ENCODE measurements at regions not wholly inside any gene's neighbourhood (a gene's known extent, or its start where the extent isn't known, plus 50 kb on each side); places are given as distances from the start of the nearest gene placed in this dataset.
"Not testable (repeated sequence)": the region's sequence is repeated elsewhere in the genome, so short reads cannot be mapped to it uniquely, and the experiment has no call there.

DNA sequence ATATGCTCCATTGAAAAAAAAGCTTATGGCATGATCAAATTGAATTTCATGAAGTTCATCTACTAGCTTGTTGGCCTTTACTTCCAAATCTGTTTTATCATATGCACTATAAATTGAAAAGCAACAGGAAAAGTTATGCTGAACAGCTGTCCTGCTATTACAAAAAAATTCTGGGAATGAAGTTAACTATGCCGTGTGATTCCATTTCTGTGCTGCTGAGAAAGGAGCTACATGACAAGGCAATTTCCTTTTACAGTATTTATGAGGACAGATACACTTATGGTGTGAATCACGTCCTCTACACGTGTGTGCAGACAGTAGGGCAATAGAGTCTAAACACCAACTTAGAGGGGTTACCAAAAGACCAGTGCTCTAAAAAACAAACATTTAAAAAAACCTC lies 426.5 kb upstream of the AKR1E2 start:
- Histone ChIP-seq H3K36me3 (no peaks in the 10 kb centered on the region), H3K4me1 (replicated peaks) (no peaks in the 10 kb centered on the region), H3K9me3 (replicated peaks) (no peaks in the 10 kb centered on the region), H3K27ac (no peak overlapping the region), H3K27me3 (replicated peaks) (no peaks in the 10 kb centered on the region), H3K4me3 (no peak overlapping the region)
- DNase-seq (ENCODE audit: low read depth in 1 of 2, low spot score in 2 of 2) = no peak

- H3K27me3 ChIP-seq (replicated peaks) = no peaks in the 10 kb centered on the region
- no peaks in the 10 kb centered on the region for H3K9me3 ChIP-seq (replicated peaks)
- no peaks in the 10 kb centered on the region for H3K4me1 ChIP-seq (replicated peaks)
- DNase-seq (ENCODE audit: low read depth in 1 of 2, low spot score in 2 of 2) = no peak
- H3K4me3 ChIP-seq = no peak overlapping the region
- H3K27ac ChIP-seq = no peak overlapping the region
- H3K36me3 ChIP-seq = no peaks in the 10 kb centered on the region
These were observed 427.4 kb upstream of the AKR1E2 start for GRCh38 chr10:4398602-4399001.

DNA sequence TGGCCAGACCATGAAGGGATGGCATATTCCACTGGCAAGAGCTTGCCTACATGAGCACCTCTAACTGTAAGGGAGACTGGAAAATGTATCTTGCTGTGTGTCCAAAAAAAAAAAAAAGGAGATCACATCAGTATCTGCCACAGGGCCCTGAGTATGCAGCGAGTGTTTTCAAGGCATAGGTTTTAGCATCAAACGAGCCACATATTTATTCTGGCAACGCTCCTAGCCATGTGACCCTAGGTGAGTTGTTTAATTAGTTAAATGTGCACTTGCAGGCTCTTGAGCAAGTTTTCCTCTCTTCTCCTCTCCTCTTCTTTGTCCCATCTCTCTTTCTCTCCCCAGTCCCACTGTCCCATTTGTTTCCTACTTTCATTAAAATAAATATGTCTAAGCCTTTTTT lies 428.7 kb upstream of the AKR1E2 start:
- H3K27ac ChIP-seq = no peak overlapping the region
- no peaks in the 10 kb centered on the region for H3K36me3 ChIP-seq
- H3K4me3 ChIP-seq = no peak overlapping the region
- H3K27me3 ChIP-seq (replicated peaks) = no peaks in the 10 kb centered on the region
- H3K9me3 ChIP-seq (replicated peaks) = no peaks in the 10 kb centered on the region
- DNase-seq (ENCODE audit: low read depth in 1 of 2, low spot score in 2 of 2) = no peak
- no peaks in the 10 kb centered on the region for H3K4me1 ChIP-seq (replicated peaks)

DNA sequence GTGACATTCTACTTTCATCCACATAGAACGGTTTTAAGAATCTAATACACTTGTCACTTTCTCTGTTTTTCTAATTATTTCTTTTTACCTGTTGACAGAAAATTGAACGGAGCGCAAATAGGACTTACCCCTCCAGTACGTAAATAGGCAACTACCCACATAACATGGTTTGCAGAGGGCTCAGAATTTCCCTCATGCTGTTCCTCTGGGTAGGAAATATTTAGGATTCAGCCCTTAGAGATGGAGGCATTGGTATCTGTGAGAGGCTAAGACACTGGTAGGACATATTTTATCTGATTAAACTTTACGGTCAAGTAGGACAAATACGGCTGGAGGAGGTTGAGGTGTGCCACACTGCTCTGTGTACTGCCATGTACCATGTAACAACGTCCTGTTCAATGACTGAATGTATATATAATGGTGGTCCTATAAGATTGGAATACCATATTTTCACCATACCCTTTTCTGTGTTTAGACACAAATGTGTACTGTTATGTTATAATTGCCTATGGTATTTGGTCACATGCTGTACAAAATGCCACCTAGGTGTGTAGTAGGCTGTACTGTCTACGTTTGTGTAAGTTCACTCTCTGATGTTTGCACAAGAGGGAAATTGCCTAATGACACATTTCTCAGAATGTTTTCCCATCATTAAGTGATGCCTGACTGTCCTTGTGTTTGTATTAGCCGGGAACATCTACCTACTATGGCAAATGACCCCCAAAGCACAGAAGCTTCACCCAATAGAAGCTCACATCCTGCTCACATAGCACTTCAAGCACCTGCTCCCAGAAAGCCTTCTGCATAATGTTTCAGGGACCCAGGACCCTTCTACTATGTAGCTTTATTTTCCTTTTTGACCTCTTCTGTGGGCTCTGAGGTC lies 429.4 kb upstream of the AKR1E2 start:
- H3K9me3 ChIP-seq (replicated peaks) = no peaks in the 10 kb centered on the region
- no peak for DNase-seq (ENCODE audit: low read depth in 1 of 2, low spot score in 2 of 2)
- no peaks in the 10 kb centered on the region for H3K36me3 ChIP-seq
- no peak overlapping the region for H3K4me3 ChIP-seq
- no peaks in the 10 kb centered on the region for H3K4me1 ChIP-seq (replicated peaks)
- no peaks in the 10 kb centered on the region for H3K27me3 ChIP-seq (replicated peaks)
- no peak overlapping the region for H3K27ac ChIP-seq

DNA sequence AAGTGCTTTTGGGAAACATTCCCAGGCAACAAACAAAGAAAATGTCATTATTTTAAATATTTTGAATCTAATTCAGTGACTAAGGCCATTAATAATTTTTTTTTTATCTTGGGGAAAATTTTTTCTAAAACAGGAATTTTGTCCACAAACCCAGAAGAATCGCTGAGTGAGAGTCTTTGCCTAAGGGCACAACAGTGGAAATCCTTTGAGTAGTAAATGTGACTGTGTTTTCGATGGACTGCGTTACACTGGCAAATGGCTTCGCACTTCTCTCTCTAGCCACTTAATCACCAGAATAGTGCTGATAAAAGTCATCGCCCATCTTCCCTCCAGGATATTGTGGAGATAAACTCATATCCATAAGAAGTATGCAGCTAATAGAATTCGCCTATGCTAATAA lies 430.3 kb upstream of the AKR1E2 start:
- DNase-seq (ENCODE audit: low read depth in 1 of 2, low spot score in 2 of 2) = no peak
- H3K4me3 ChIP-seq = no peak overlapping the region
- H3K4me1 ChIP-seq (replicated peaks) = no peaks in the 10 kb centered on the region
- H3K36me3 ChIP-seq = no peaks in the 10 kb centered on the region
- no peak overlapping the region for H3K27ac ChIP-seq
- H3K27me3 ChIP-seq (replicated peaks) = no peaks in the 10 kb centered on the region
- H3K9me3 ChIP-seq (replicated peaks) = no peaks in the 10 kb centered on the region

- H3K36me3 ChIP-seq; H3K9me3 ChIP-seq (replicated peaks); H3K4me1 ChIP-seq (replicated peaks): not testable (repeated sequence)
These were observed 431.6 kb upstream of the AKR1E2 start for GRCh38 chr10:4394455-4394854.

GRCh38 chr10:4391683-4392082 lies 434.3 kb upstream of the AKR1E2 start:
- Histone ChIP-seq H3K9me3 (replicated peaks) (no peaks in the 10 kb centered on the region), H3K27me3 (replicated peaks) (no peaks in the 10 kb centered on the region), H3K4me3 (no peak overlapping the region), H3K27ac (no peak overlapping the region), H3K36me3 (no peaks in the 10 kb centered on the region), H3K4me1 (replicated peaks) (no peaks in the 10 kb centered on the region)
- peak in 1 of 2 experiments; percentile 4 for DNase-seq (ENCODE audit: low read depth in 1 of 2, low spot score in 2 of 2)

More at GRCh38 chr10:4394455-4394854, 431.6 kb upstream of the AKR1E2 start:
- H3K4me3 ChIP-seq; H3K27me3 ChIP-seq (replicated peaks); H3K27ac ChIP-seq; DNase-seq (ENCODE audit: low read depth in 1 of 2, low spot score in 2 of 2): not testable (repeated sequence)

GRCh38 chr10:4390219-4390618 lies 435.8 kb upstream of the AKR1E2 start:
- DNase-seq (ENCODE audit: low read depth in 1 of 2, low spot score in 2 of 2) = no peak
- Histone ChIP-seq H3K27me3 (replicated peaks) (no peaks in the 10 kb centered on the region), H3K36me3 (no peaks in the 10 kb centered on the region), H3K4me3 (no peak overlapping the region), H3K27ac (no peak overlapping the region), H3K4me1 (replicated peaks) (no peaks in the 10 kb centered on the region), H3K9me3 (replicated peaks) (no peaks in the 10 kb centered on the region)

DNA sequence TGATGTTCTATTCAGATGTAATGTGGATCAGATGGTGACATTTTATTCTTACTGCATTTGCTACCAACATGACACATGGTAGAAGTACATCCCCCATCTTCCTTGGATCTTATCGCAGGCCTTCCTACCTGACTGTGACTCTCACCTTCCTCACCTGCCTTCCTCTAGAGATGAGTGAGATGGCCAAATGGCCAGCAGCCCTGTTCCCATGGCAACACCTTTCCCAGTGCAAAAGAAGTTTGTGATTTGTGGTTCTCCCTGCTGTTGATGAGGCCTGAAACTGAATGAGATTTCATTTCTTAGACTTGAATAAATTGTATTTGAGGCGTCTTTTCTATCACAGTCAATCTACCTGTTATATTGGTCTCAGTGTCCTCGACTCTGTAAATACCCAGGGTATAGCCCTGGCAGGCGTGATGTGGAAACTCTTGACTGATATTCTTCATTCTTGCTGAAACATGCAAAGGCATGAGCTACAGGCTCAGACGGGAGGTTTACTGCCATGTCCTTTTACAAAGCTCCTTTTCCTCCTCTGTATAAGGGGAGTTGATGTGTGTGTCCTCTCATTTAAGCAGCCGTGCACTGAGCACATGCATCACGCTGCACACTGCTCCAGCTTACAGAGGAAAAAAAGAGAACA lies 440.7 kb upstream of the AKR1E2 start:
- no peak overlapping the region for H3K27ac ChIP-seq
- no peak for DNase-seq (ENCODE audit: low read depth in 1 of 2, low spot score in 2 of 2)
- H3K36me3 ChIP-seq = no peaks in the 10 kb centered on the region
- no peak overlapping the region for H3K4me3 ChIP-seq
- H3K4me1 ChIP-seq (replicated peaks) = peaks cover 23% of the 10 kb centered on the region
- H3K27me3 ChIP-seq (replicated peaks) = no peaks in the 10 kb centered on the region
- no peaks in the 10 kb centered on the region for H3K9me3 ChIP-seq (replicated peaks)

DNA sequence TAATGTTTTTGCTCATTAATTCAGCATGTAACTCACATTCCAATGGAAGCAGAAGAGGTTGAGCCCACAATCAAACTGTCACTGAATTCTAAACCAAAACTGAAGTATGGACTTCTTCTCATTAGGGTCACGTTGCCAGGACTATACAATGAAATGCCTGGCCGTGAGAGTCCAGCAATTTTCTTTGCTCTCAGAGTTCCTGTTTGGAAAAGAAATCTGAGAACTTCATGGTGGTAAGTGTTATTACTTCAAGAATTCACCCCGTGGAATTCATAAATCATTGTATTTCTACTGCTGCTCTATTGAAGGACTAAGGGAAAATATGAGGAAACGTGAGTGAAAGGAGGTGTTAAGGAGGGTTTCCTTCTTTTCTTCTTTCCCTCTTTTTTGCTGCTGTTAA lies 441.8 kb upstream of the AKR1E2 start:
- H3K4me3 ChIP-seq = no peak overlapping the region
- H3K27me3 ChIP-seq (replicated peaks) = no peaks in the 10 kb centered on the region
- no peaks in the 10 kb centered on the region for H3K9me3 ChIP-seq (replicated peaks)
- H3K27ac ChIP-seq = peak overlapping the region; percentile 17; the same call in 1 of the 2 replicates
- H3K36me3 ChIP-seq = no peaks in the 10 kb centered on the region
- peak in 1 of 2 experiments; percentile 26 for DNase-seq (ENCODE audit: low read depth in 1 of 2, low spot score in 2 of 2)
- peaks cover 23% of the 10 kb centered on the region for H3K4me1 ChIP-seq (replicated peaks)

- peak in 1 of 2 experiments; percentile 23 for DNase-seq (ENCODE audit: low read depth in 1 of 2, low spot score in 2 of 2)
These were observed 442.3 kb upstream of the AKR1E2 start for GRCh38 chr10:4383651-4384098.

GRCh38 chr10:4382811-4383210 lies 443.2 kb upstream of the AKR1E2 start:
- no peak overlapping the region for H3K27ac ChIP-seq
- no peaks in the 10 kb centered on the region for H3K9me3 ChIP-seq (replicated peaks)
- H3K4me3 ChIP-seq = no peak overlapping the region
- H3K36me3 ChIP-seq = no peaks in the 10 kb centered on the region
- DNase-seq (ENCODE audit: low read depth in 1 of 2, low spot score in 2 of 2) = peak in 1 of 2 experiments; percentile 44
- peaks cover 23% of the 10 kb centered on the region for H3K4me1 ChIP-seq (replicated peaks)
- no peaks in the 10 kb centered on the region for H3K27me3 ChIP-seq (replicated peaks)

More at GRCh38 chr10:4383651-4384098, 442.3 kb upstream of the AKR1E2 start:
- Histone ChIP-seq H3K4me3 (no peak overlapping the region), H3K27me3 (replicated peaks) (no peaks in the 10 kb centered on the region), H3K4me1 (replicated peaks) (peaks cover 23% of the 10 kb centered on the region), H3K9me3 (replicated peaks) (no peaks in the 10 kb centered on the region), H3K36me3 (no peaks in the 10 kb centered on the region), H3K27ac (peak overlapping the region; percentile 17; the same call in 1 of the 2 replicates)

DNA sequence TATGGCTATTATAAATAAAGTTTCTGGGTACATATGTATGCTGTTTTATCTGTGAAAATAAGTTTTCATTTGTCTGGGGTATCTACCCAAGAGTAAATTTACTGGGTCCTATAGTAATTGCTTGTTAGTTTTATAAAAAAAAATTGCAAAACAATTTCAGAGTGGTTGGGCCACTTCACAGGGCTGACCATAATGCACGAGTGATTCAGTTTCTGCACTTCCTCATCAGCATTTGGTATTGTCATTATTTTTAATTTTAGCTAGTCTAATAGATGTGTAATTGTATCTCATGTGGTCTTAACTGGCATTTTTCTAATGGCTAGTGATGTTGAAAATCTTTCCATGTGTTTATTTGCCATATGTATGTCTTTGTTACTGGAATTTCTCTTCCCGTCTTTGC lies 452.4 kb upstream of the AKR1E2 start:
- Histone ChIP-seq H3K4me1 (replicated peaks) (peaks cover 19% of the 10 kb centered on the region), H3K4me3 (no peak overlapping the region), H3K27ac (peak overlapping the region; percentile 64), H3K27me3 (replicated peaks) (no peaks in the 10 kb centered on the region), H3K36me3 (no peaks in the 10 kb centered on the region), H3K9me3 (replicated peaks) (no peaks in the 10 kb centered on the region)
- DNase-seq (ENCODE audit: low read depth in 1 of 2, low spot score in 2 of 2) = no peak

- peak overlapping the region; percentile 64 for H3K27ac ChIP-seq
- no peak overlapping the region for H3K4me3 ChIP-seq
- peaks cover 19% of the 10 kb centered on the region for H3K4me1 ChIP-seq (replicated peaks)
- no peak for DNase-seq (ENCODE audit: low read depth in 1 of 2, low spot score in 2 of 2)
- H3K36me3 ChIP-seq = no peaks in the 10 kb centered on the region
- no peaks in the 10 kb centered on the region for H3K9me3 ChIP-seq (replicated peaks)
- H3K27me3 ChIP-seq (replicated peaks) = no peaks in the 10 kb centered on the region
These were observed 452.9 kb upstream of the AKR1E2 start for GRCh38 chr10:4373098-4373497.
